Astrocyte of the cerebellum (primary cell): ENCODE measurements at regions not wholly inside any gene's neighbourhood (a gene's known extent, or its start where the extent isn't known, plus 50 kb on each side); places are given as distances from the start of the nearest gene placed in this dataset.
"Not testable (repeated sequence)": the region's sequence is repeated elsewhere in the genome, so short reads cannot be mapped to it uniquely, and the experiment has no call there.

ENCODE experiments used
- DNase-seq: peaks from one replicate; pipeline ENCODE4 v3.0.0-alpha.2; 2011; ENCODE audit warnings: low read depth
- H3K4me3 ChIP-seq: 2 replicates; pipeline ENCODE4 v1.5.1; 2011; ENCODE audit warnings: mild to moderate bottlenecking, low read depth, low read length, moderate library complexity
- in situ Hi-C: cut with HindIII; loops from 2 replicates; pipeline ENCODE4 v1.10.0; 2017; ENCODE audit warnings: low sequenced_read_pairs
- TF ChIP-seq, protein P1 (sequence below): IDR thresholded peaks from 2 replicates; pipeline ENCODE4 v1.5.1; 2012; ENCODE audit warnings: low read length, low read depth, moderate library complexity, mild to moderate bottlenecking; ENCODE audit errors: missing control alignments

DNA sequence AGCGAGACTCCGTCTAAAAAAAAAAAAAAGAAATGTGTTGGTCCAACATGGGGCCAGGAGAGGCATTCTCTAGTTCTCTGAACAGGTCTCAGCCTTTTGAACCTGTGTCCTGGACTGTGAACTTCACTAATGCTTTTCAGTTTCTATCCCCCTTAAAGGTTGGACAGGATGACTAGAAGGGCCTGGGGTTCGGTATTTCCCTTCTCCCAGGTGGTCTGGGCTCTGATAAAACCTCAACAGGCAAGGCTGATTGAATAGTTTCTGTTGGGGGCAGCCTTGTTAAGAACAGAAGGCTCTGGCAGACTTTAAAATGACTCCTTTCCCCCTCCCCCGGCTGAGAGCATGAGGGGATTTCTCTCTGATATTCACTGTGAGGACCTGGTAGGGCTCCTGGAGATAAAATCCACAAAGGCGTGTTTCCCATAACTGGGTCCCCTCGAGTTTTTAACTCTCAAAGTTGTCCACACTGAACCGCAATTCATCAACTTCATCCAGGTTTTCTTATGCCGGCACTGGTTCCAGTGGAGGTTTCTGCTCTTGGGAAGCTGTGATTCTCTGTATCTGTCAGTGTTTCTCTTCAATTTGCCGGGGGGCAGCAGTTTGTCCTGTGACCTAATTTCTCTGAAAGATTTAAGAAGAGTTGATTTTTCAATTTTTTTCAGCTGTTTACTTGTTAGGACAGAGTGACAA is 91.3 kb downstream of the METRNL start:
- no peak overlapping the region for H3K4me3 ChIP-seq
- TF ChIP-seq, protein P1, sequence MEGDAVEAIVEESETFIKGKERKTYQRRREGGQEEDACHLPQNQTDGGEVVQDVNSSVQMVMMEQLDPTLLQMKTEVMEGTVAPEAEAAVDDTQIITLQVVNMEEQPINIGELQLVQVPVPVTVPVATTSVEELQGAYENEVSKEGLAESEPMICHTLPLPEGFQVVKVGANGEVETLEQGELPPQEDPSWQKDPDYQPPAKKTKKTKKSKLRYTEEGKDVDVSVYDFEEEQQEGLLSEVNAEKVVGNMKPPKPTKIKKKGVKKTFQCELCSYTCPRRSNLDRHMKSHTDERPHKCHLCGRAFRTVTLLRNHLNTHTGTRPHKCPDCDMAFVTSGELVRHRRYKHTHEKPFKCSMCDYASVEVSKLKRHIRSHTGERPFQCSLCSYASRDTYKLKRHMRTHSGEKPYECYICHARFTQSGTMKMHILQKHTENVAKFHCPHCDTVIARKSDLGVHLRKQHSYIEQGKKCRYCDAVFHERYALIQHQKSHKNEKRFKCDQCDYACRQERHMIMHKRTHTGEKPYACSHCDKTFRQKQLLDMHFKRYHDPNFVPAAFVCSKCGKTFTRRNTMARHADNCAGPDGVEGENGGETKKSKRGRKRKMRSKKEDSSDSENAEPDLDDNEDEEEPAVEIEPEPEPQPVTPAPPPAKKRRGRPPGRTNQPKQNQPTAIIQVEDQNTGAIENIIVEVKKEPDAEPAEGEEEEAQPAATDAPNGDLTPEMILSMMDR: no peak
- no peak for DNase-seq
- in situ Hi-C loops: no loop called here

DNA sequence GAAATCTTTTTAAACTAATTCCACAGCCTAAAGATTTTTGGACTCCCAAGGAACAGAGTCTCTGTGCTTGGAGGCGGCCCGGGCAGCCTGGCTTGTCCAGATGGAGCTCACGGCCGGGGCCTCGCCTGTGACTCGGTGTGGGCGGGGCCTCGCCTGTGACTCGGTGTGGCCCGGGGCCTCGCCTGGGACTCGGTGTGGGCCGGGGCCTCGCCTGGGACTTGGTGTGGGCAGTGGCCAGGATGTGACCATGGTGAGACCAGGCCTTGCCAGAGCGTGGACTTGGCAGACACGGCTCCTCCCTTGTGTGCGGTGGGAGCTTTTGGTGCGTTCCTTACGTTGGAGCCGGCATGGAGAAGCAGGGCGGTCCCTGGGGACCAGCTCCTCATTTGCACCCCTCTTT is 92.3 kb downstream of the METRNL start:
- TF ChIP-seq, protein P1: no peak
- no peak overlapping the region for H3K4me3 ChIP-seq
- in situ Hi-C loops: no loop called here

DNA sequence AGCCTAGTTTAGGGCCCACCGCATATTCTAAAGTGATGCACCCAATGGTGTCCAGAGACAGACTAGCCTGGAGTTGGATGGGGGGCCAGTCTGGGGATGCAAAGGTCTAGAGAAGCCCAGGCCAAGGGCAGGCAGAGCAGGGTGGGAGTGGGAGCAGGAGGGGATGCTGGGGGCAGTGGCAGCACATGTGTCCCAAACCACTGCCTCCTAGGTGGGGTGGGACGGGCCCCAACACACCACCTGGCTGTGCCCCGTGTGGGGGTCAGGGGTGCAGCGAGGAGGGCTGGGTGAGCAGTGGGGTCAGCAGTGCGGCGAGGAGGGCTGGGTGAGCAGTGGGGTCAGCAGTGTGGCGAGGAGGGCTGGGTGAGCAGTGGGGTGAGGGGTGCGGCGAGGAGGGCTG is 92.7 kb downstream of the METRNL start:
- DNase-seq, in situ Hi-C loops, H3K4me3 ChIP-seq: not testable (repeated sequence)

More for the DNA sequence above, 92.3 kb downstream of the METRNL start:
- no peak for DNase-seq

DNA sequence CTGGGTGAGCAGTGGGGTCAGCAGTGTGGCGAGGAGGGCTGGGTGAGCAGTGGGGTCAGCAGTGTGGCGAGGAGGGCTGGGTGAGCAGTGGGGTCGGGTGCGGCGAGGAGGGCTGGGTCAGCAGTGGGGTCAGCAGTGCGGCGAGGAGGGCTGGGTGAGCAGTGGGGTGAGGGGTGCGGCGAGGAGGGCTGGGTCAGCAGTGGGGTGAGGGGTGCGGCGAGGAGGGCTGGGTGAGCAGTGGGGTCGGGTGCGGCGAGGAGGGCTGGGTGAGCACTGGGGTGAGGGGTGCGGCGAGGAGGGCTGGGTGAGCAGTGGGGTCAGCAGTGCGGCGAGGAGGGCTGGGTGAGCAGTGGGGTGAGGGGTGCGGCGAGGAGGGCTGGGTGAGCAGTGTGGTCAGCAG is 93.2 kb downstream of the METRNL start:
- H3K4me3 ChIP-seq, in situ Hi-C loops: not testable (repeated sequence)

DNA sequence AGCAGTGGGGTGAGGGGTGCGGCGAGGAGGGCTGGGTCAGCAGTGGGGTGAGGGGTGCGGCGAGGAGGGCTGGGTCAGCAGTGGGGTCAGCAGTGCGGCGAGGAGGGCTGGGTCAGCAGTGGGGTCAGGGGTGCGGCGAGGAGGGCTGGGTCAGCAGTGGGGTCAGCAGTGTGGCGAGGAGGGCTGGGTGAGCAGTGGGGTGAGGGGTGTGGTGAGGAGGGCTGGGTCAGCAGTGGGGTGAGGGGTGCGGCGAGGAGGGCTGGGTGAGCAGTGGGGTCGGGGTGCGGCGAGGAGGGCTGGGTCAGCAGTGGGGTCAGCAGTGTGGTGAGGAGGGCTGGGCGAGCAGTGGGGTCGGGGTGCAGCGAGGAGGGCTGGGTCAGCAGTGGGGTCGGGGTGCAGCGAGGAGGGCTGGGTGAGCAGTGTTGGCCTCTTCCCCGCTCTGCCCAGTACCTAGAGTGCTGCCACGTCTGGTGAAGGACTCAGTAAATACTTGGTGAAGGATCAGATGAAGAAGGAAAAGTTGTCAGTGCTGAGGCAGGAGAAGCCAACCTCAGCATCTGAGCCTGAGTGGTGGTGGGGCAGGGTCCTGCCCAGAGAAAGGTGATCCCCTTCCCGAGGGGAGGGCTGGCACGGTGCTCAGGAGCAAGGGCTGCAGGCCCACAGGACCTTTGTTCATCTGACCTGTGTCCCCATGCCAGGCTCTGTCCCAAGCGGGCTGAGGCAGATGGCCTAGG is 93.9 kb downstream of the METRNL start:
- in situ Hi-C loops, DNase-seq, H3K4me3 ChIP-seq: not testable (repeated sequence)

More for the DNA sequence above, 93.2 kb downstream of the METRNL start:
- DNase-seq: not testable (repeated sequence)

DNA sequence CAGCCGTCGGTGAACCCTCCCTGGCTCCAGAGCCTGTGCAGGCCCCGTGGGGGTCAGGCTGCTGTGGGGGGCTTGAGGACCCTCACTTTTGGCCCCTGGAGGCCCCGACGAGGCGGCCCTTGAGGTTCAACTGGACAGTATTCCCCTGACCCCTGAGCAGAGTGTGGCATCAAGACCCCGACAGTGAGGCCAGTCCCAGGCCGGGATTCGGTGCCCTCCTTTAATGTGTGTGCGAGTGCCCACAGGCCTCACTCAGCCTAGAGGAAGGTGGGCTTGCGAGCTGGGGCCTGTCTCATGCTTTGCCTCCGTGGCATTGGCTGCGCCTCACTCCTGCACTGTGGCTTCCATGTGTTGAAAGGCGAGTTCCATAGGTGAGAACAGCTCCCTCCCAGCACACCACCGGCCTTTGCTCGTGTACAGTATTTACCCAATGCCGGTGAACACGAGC is 94.5 kb downstream of the METRNL start:
- no peak for DNase-seq
- TF ChIP-seq, protein P1: no peak
- in situ Hi-C loops: no loop called here
- no peak overlapping the region for H3K4me3 ChIP-seq

DNA sequence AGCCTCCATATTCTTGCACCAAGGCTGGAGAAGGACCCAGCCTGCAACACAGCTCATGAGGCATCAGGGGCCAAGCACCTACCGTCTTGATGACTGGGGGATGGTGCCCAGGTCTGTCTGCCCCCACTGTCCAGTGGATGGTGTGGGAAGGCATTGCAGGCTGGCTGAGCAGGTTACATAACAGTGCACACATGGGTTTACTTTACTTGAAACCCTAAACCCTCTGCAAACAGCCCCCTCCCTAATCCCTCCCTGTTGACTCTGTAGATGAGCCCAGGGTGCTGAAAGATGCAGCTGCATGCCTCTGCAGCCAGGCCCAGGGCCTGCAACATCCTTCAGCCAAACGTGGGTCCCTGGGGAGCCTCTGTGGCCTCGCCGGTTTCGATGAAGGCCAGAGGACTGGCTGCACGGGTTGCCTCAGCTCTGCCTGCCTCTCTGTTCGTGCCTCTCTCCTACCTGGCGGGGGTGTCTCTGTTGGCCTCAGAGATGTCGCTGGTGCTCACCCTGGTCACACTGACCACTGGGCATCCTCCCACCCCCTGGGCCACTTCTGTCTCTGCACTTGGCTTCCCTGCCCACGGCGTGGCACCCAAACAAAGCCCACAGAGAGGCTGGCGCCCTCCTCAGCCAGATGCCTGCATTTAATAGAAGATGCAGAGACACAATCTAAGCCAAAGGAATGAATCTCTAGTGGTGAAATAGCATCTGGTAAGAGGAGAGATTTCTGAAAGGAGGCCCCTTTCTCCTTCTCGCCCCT is 95.1 kb downstream of the METRNL start:
- in situ Hi-C loops: no loop called here
- no peak overlapping the region for H3K4me3 ChIP-seq
- TF ChIP-seq, protein P1: no peak
- DNase-seq: no peak
